ENCODE measurements at regions not wholly inside any gene's neighbourhood (a gene's known extent, or its start where the extent isn't known, plus 50 kb on each side); places are given as distances from the start of the nearest gene placed in this dataset.
A peak's percentile ranks its signal among the peaks of the same experiment; 100 is the strongest.

GRCh38 chr17:68789203-68789962 lies 165.8 kb downstream of the ABCA8 start:
- no peaks in the 10 kb centered on the region for H3K9me3 ChIP-seq
- no peak for TF ChIP-seq POLR2A (IDR thresholded peaks at IDR 0.05)
- no peaks in the 10 kb centered on the region for H3K27me3 ChIP-seq
- intact Hi-C loops (cut with DNase I) = no loop called here
- H3K36me3 ChIP-seq = no peaks in the 10 kb centered on the region
- no peak overlapping the region for H3K4me3 ChIP-seq
- peaks cover 26% of the 10 kb centered on the region for H3K4me1 ChIP-seq
- no peak overlapping the region for H3K27ac ChIP-seq
- DNase-seq (ENCODE audit: extremely low spot score in 2 of 2) = no peak

GRCh38 chr17:68785565-68786486 lies 169.4 kb downstream of the ABCA8 start:
- no peaks in the 10 kb centered on the region for H3K9me3 ChIP-seq
- TF ChIP-seq CTCF (IDR thresholded peaks at IDR 0.05) (no peak), POLR2A (IDR thresholded peaks at IDR 0.05) (no peak), POLR2AphosphoS5 (IDR thresholded peaks at IDR 0.05; ENCODE audit: insufficient read depth in 1 of 2, low read depth in 1 of 2) (no peak)
- H3K4me1 ChIP-seq = peaks cover 13% of the 10 kb centered on the region
- H3K4me3 ChIP-seq = no peak overlapping the region
- intact Hi-C loops (cut with DNase I) = no loop called here
- no peaks in the 10 kb centered on the region for H3K36me3 ChIP-seq
- no peaks in the 10 kb centered on the region for H3K27me3 ChIP-seq
- H3K27ac ChIP-seq = no peak overlapping the region
- DNase-seq (ENCODE audit: extremely low spot score in 2 of 2) = no peak

GRCh38 chr17:68784431-68784830 lies 170.8 kb downstream of the ABCA8 start:
- Histone ChIP-seq H3K4me1 (peaks cover 13% of the 10 kb centered on the region), H3K9me3 (no peaks in the 10 kb centered on the region), H3K27ac (no peak overlapping the region), H3K4me3 (no peak overlapping the region), H3K27me3 (no peaks in the 10 kb centered on the region), H3K36me3 (no peaks in the 10 kb centered on the region)
- no peak for DNase-seq (ENCODE audit: extremely low spot score in 2 of 2)
- TF ChIP-seq POLR2A (IDR thresholded peaks at IDR 0.05) (no peak), CTCF (IDR thresholded peaks at IDR 0.05) (no peak), POLR2AphosphoS5 (IDR thresholded peaks at IDR 0.05; ENCODE audit: insufficient read depth in 1 of 2, low read depth in 1 of 2) (no peak)
- intact Hi-C loops (cut with DNase I) = no loop called here

- intact Hi-C loops (cut with DNase I) = no loop called here
- TF ChIP-seq POLR2AphosphoS5 (IDR thresholded peaks at IDR 0.05; ENCODE audit: insufficient read depth in 1 of 2, low read depth in 1 of 2) = no peak
- TF ChIP-seq POLR2A (IDR thresholded peaks at IDR 0.05) = no peak
- no peak for TF ChIP-seq CTCF (IDR thresholded peaks at IDR 0.05)
- Histone ChIP-seq H3K27ac (peak overlapping the region; percentile 54), H3K9me3 (no peaks in the 10 kb centered on the region), H3K36me3 (no peaks in the 10 kb centered on the region), H3K27me3 (no peaks in the 10 kb centered on the region), H3K4me1 (peaks cover 17% of the 10 kb centered on the region), H3K4me3 (no peak overlapping the region)
- no peak for DNase-seq (ENCODE audit: extremely low spot score in 2 of 2)
Observed at GRCh38 chr17:68783861-68784260, 171.3 kb downstream of the ABCA8 start.

GRCh38 chr17:68782789-68783188 lies 172.4 kb downstream of the ABCA8 start:
- intact Hi-C loops (cut with DNase I) = no loop called here
- Histone ChIP-seq H3K4me3 (no peak overlapping the region), H3K36me3 (no peaks in the 10 kb centered on the region), H3K4me1 (peaks cover 27% of the 10 kb centered on the region), H3K27ac (peak overlapping the region; percentile 54), H3K27me3 (no peaks in the 10 kb centered on the region), H3K9me3 (no peaks in the 10 kb centered on the region)
- no peak for DNase-seq (ENCODE audit: extremely low spot score in 2 of 2)
- TF ChIP-seq POLR2AphosphoS5 (IDR thresholded peaks at IDR 0.05; ENCODE audit: insufficient read depth in 1 of 2, low read depth in 1 of 2) = no peak
- no peak for TF ChIP-seq CTCF (IDR thresholded peaks at IDR 0.05)
- TF ChIP-seq POLR2A (IDR thresholded peaks at IDR 0.05) = no peak

Measured in vagina (tissue), 2 donors.